Heart left ventricle (tissue), 13 donors: ENCODE measurements at regions not wholly inside any gene's neighbourhood (a gene's known extent, or its start where the extent isn't known, plus 50 kb on each side); places are given as distances from the start of the nearest gene placed in this dataset.
"Not testable (repeated sequence)": the region's sequence is repeated elsewhere in the genome, so short reads cannot be mapped to it uniquely, and the experiment has no call there.

Experiments
- CTCF ChIP-seq, 12 donors: fragments of 200-600 bp; sonication (generic) in 4 of 12; IDR thresholded peaks; one replicate each; pipeline versions ENCODE4 v1.5.0 to v1.8.0; 2018 to 2022; ENCODE audit warnings: antibody characterized with exemption in 12 of 12, mild to moderate bottlenecking in 5 of 12
- POLR2A ChIP-seq, 2 donors: fragments of 450-650 bp; IDR thresholded peaks; one replicate each; pipeline ENCODE4 v1.6.1; 2017; ENCODE audit warnings: antibody characterized with exemption in 2 of 2, mild to moderate bottlenecking in 2 of 2, moderate library complexity in 2 of 2
- donor health status: ischemic (EF 13 %, LVEDD 7.1; RV severe dilation, severe dysfunction).
- donor health status: DM: no; HTN: yes; CAD: no.
- donor health status: DM: no; HTN: no; CAD: no.
- donor health status: ischemic (EF 25% LVEDD 6.9; RV normal size, moderate dysfunction).
- donor health status: ischemic (EF 25% LVEDD 5.7; RV mildly dilated, moderate dysfunction).
- donor health status: ischemic (EF 35%, LVEDD 5.7; RV mildly dilated, moderate dysfunction).
- donor health status: nonischemic (EF 11% LVEDD 7.7; RV severe dilation, severe dysfunction).
- donor health status: DM: yes; HTN: yes; CAD: no.
- donor health status: PGD.
- donor health status: ischemic (EF 29% LVEDD 5.4; RV normal size, mild dysfunction).
- donor health status: nonischemic (EF 23%, LVEDD 6.1; RV moderate dilation, normal function).

GRCh38 chr7:56811516-56812070, 320.6 kb downstream of the ZNF479 start:
- not testable (repeated sequence) for TF ChIP-seq CTCF, POLR2A (IDR thresholded peaks at IDR 0.05)
